Stimulated activated CD8-positive, alpha-beta memory T cell treated with anti-CD3 and anti-CD28 coated beads, Interleukin-4, amount 100 ng/mL, for 1 hour (primary cell): ENCODE measurements at regions not wholly inside any gene's neighbourhood (a gene's known extent, or its start where the extent isn't known, plus 50 kb on each side); places are given as distances from the start of the nearest gene placed in this dataset.

ENCODE experiments used
- DNase-seq, 2 donors: peaks; one replicate each; pipeline ENCODE4 v3.0.0-alpha.2; 2020; ENCODE audit warnings: low read depth in 2 of 2, low spot score in 1 of 2

GRCh38 chr20:41952166-41952565 is 334.0 kb upstream of the CHD6 start:
- no peak for DNase-seq

- no peak for DNase-seq
Measured at GRCh38 chr20:41951615-41952014, 333.4 kb upstream of the CHD6 start.

- no peak for DNase-seq
Measured at GRCh38 chr20:41939659-41940058, 321.5 kb upstream of the CHD6 start.

GRCh38 chr20:41938353-41938752 is 320.2 kb upstream of the CHD6 start:
- no peak for DNase-seq

GRCh38 chr20:41935259-41935791 is 317.1 kb upstream of the CHD6 start:
- DNase-seq: no peak

- no peak for DNase-seq
Measured at GRCh38 chr20:41932431-41932830, 314.3 kb upstream of the CHD6 start.

GRCh38 chr20:41927655-41928054 is 309.5 kb upstream of the CHD6 start:
- DNase-seq: no peak

GRCh38 chr20:41927189-41927588 is 309.0 kb upstream of the CHD6 start:
- DNase-seq: no peak

GRCh38 chr20:41925476-41925875 is 307.3 kb upstream of the CHD6 start:
- no peak for DNase-seq

GRCh38 chr20:41923624-41924023 is 305.4 kb upstream of the CHD6 start:
- DNase-seq: no peak

- DNase-seq: no peak
Measured at GRCh38 chr20:41913146-41913545, 295.0 kb upstream of the CHD6 start.

GRCh38 chr20:41910558-41910957 is 292.4 kb upstream of the CHD6 start:
- no peak for DNase-seq

- no peak for DNase-seq
Measured at GRCh38 chr20:41905199-41905598, 287.0 kb upstream of the CHD6 start.

GRCh38 chr20:41903586-41903985 is 285.4 kb upstream of the CHD6 start:
- DNase-seq: no peak

- no peak for DNase-seq
Measured at GRCh38 chr20:41902346-41902745, 284.2 kb upstream of the CHD6 start.

GRCh38 chr20:41900201-41900691 is 282.1 kb upstream of the CHD6 start:
- no peak for DNase-seq

GRCh38 chr20:41897708-41898107 is 279.5 kb upstream of the CHD6 start:
- DNase-seq: no peak

- DNase-seq: no peak
Measured at GRCh38 chr20:41895241-41896032, 277.3 kb upstream of the CHD6 start.

- DNase-seq: no peak
Measured at GRCh38 chr20:41894255-41894963, 276.2 kb upstream of the CHD6 start.

GRCh38 chr20:41892031-41892430 is 273.9 kb upstream of the CHD6 start:
- DNase-seq: no peak

GRCh38 chr20:41889844-41890224 is 271.7 kb upstream of the CHD6 start:
- no peak for DNase-seq

GRCh38 chr20:41889126-41889843 is 271.1 kb upstream of the CHD6 start:
- DNase-seq: no peak
